ENCODE measurements at regions not wholly inside any gene's neighbourhood (a gene's known extent, or its start where the extent isn't known, plus 50 kb on each side); places are given as distances from the start of the nearest gene placed in this dataset.

- Histone ChIP-seq H3K27ac (ENCODE audit: low read depth in 1 of 2, low read length in 2 of 2) (no peak overlapping the region), H3K36me3 (ENCODE audit: control insufficient read depth in 4 of 4, insufficient read depth in 3 of 4, low read depth in 1 of 4, low read length in 3 of 4) (no peaks in the 10 kb centered on the region), H3K4me1 (ENCODE audit: control insufficient read depth in 4 of 4, insufficient read depth in 4 of 4, low read length in 3 of 4) (no peaks in the 10 kb centered on the region), H3K9me3 (ENCODE audit: control insufficient read depth in 4 of 4, low read length in 3 of 4) (no peaks in the 10 kb centered on the region), H3K27me3 (ENCODE audit: control insufficient read depth in 4 of 4, insufficient read depth in 4 of 4, low read length in 3 of 4) (peaks cover 0 to 5% (median 0%) of the 10 kb centered on the region in 4 donors), H3K9ac (ENCODE audit: low read depth in 1 of 2, low read length in 2 of 2) (no peak overlapping the region), H3K4me3 (ENCODE audit: low read depth in 1 of 3, low read length in 3 of 3) (no peak overlapping the region)
- WGBS = 66% methylated on average over 2 of the region's 2 CpGs
- TF ChIP-seq CTCF (IDR thresholded peaks at IDR 0.05; ENCODE audit: low read depth, low read length, missing input control) (no peak), FOXA1 (IDR thresholded peaks at IDR 0.05) (no peak), FOXA2 (IDR thresholded peaks at IDR 0.05) (no peak), HNF4A (conservative IDR thresholded peaks at IDR 0.05) (no peak), RXRA (IDR thresholded peaks at IDR 0.05) (no peak), MAX (IDR thresholded peaks at IDR 0.05) (no peak), TAF1 (conservative IDR thresholded peaks at IDR 0.05) (no peak), REST (IDR thresholded peaks at IDR 0.05) (no peak), YY1 (IDR thresholded peaks at IDR 0.05) (no peak), RAD21 (IDR thresholded peaks at IDR 0.05) (no peak), GABPA (IDR thresholded peaks at IDR 0.05 in 1 of 2, conservative IDR thresholded peaks at IDR 0.05 in 1 of 2) (no peak), EGR1 (IDR thresholded peaks at IDR 0.05; ENCODE audit: low read depth in 2 of 2) (no peak), ZBTB33 (IDR thresholded peaks at IDR 0.05) (no peak), JUND (IDR thresholded peaks at IDR 0.05) (no peak), SP1 (IDR thresholded peaks at IDR 0.05) (no peak), ATF3 (IDR thresholded peaks at IDR 0.05) (no peak), NR2F2 (IDR thresholded peaks at IDR 0.05) (no peak), HNF4G (IDR thresholded peaks at IDR 0.05) (no peak)
- no peak for DNase-seq (ENCODE audit: low spot score)
Measured at GRCh38 chr3:59675495-59675894, 625.7 kb upstream of the CFAP20DC start.
